Ovary (tissue), 7 donors: ENCODE measurements at regions not wholly inside any gene's neighbourhood (a gene's known extent, or its start where the extent isn't known, plus 50 kb on each side); places are given as distances from the start of the nearest gene placed in this dataset.

Experiments used
- DNase-seq, 5 donors: peaks; one replicate each; pipeline ENCODE4 v3.0.0-alpha.2; 2019 to 2020
- H3K27ac ChIP-seq, 2 donors: fragments of 200-600 bp; one replicate each; pipeline versions ENCODE4 v1.5.1 to v1.8.0; 2019 to 2022
- H3K27me3 ChIP-seq: fragments of 200-600 bp; one replicate; pipeline ENCODE4 v1.8.0; 2022
- H3K36me3 ChIP-seq: fragments of 200-600 bp; sonication (generic); one replicate; pipeline ENCODE4 v1.5.1; 2019
- H3K4me1 ChIP-seq: one replicate; pipeline ENCODE4 v1.8.1; 2013; ENCODE audit warnings: mild to moderate bottlenecking, moderate library complexity; ENCODE audit not compliant: insufficient read depth
- H3K4me3 ChIP-seq: fragments of 200-600 bp; sonication (generic); one replicate; pipeline ENCODE4 v1.5.1; 2017
- H3K9me3 ChIP-seq, 2 donors: fragments of 200-600 bp in 1 of 2; sonication (generic) in 1 of 2; one replicate each; pipeline versions ENCODE4 v1.5.1 to v1.8.1; 2013 to 2019; ENCODE audit warnings: mild to moderate bottlenecking in 1 of 2, moderate library complexity in 1 of 2
- EP300 ChIP-seq: sonication (generic); formaldehyde crosslinking; IDR thresholded peaks from one replicate; pipeline ENCODE4 v1.6.1; 2017; ENCODE audit warnings: antibody characterized with exemption
- POLR2A ChIP-seq: fragments of 450-650 bp; IDR thresholded peaks from one replicate; pipeline ENCODE4 v1.6.1; 2017; ENCODE audit warnings: antibody characterized with exemption, mild to moderate bottlenecking, moderate library complexity
- WGBS, 3 donors: extraction: QIAGEN DNeasy Blood & Tissue Kit in 1 of 3; methylation state at CpG; one replicate each; pipeline versions ENCODE4 v1.1.5 to v1.1.7; 2013 to 2017; 5-methylcytosine and 5-hydroxymethylcytosine counted together
- intact Hi-C, 4 donors: fragments of 100-400 bp; cut with DNase I; formaldehyde crosslinking; loops; one replicate each; pipeline versions ENCODE4 v1.11.0 to v1.15.1; 2022 to 2023
- TF ChIP-seq, protein P1 (sequence below), 3 donors: fragments of 450-650 bp in 2 of 3; fragments of 200-600 bp in 1 of 3; IDR thresholded peaks; one replicate each; pipeline versions ENCODE4 v1.5.1 to v1.8.0; 2016 to 2022; ENCODE audit warnings: antibody characterized with exemption in 3 of 3, mild to moderate bottlenecking in 1 of 3
- donor health status: DM: no; HTN: no; CAD: no; lungs with moderate emphysema.
- donor health status: DM: no; HTN: no; CAD: no.
- donor health status: Bipolar disorder and iron deficiency.
- donor health status: DM: no; HTN: no; CAD: no.
- donor health status: DM: yes; HTN: yes; CAD: no.

DNA sequence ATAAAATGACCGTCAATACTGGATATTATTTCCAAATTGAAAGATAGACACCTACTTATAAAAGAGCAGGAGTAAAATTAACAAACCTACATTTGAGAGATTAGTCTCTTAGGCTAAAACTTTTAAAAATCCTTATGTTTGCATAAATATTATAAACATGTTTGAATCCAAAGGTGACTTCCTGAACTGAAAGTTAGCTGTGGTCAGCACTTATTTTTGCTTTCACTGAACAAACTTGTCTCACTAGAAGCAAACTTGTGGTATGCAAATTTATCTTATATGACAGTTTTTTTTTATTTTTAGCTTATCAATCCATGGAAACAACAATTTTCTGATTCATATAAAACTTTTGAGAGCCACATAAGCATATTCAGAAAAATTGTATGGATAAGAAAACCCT is 502.6 kb upstream of the COX7C start:
- DNase-seq, result no peak
- 93 to 96% (median 95%) methylated on average over 1 of the region's 1 CpG for WGBS, 3 donors
- Histone ChIP-seq H3K36me3 (no peaks in the 10 kb centered on the region), H3K27ac (no peak overlapping the region), H3K27me3 (peaks cover 3% of the 10 kb centered on the region), H3K4me3 (no peak overlapping the region), H3K9me3 (no peaks in the 10 kb centered on the region), H3K4me1 (no peaks in the 10 kb centered on the region)
- TF ChIP-seq, protein P1, sequence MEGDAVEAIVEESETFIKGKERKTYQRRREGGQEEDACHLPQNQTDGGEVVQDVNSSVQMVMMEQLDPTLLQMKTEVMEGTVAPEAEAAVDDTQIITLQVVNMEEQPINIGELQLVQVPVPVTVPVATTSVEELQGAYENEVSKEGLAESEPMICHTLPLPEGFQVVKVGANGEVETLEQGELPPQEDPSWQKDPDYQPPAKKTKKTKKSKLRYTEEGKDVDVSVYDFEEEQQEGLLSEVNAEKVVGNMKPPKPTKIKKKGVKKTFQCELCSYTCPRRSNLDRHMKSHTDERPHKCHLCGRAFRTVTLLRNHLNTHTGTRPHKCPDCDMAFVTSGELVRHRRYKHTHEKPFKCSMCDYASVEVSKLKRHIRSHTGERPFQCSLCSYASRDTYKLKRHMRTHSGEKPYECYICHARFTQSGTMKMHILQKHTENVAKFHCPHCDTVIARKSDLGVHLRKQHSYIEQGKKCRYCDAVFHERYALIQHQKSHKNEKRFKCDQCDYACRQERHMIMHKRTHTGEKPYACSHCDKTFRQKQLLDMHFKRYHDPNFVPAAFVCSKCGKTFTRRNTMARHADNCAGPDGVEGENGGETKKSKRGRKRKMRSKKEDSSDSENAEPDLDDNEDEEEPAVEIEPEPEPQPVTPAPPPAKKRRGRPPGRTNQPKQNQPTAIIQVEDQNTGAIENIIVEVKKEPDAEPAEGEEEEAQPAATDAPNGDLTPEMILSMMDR (IDR thresholded peaks at IDR 0.05), result no peak
- intact Hi-C loops, result no loop called here

DNA sequence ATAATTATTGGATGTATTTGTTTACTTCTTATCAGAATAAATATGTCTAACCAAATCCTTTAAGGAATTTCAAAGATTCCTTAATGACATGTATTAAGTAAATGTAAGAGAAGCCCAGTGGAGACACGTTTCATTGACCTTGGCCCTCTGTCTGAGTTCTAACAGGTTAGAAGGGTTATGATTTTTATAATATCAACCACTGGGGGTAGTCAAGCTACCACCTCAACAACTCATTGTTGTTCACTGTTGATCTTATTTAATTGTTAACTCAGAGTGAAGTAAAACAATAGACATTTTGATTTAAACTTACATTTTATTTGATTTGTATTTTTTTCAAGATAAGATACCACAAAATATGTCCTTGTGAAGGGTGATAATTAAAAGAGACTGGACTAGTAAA is 499.2 kb upstream of the COX7C start:
- H3K4me1 ChIP-seq, result no peaks in the 10 kb centered on the region
- no peaks in the 10 kb centered on the region for H3K36me3 ChIP-seq
- H3K9me3 ChIP-seq, result no peaks in the 10 kb centered on the region
- WGBS, 3 donors, result 20 to 32% (median 31%) methylated on average over 1 of the region's 1 CpG
- H3K27ac ChIP-seq, result no peak overlapping the region
- TF ChIP-seq, protein P1 (IDR thresholded peaks at IDR 0.05), result no peak
- TF ChIP-seq POLR2A (no peak), EP300 (no peak)
- H3K27me3 ChIP-seq, result peaks cover 3% of the 10 kb centered on the region
- intact Hi-C loops, result no loop called here
- H3K4me3 ChIP-seq, result no peak overlapping the region
- DNase-seq, result no peak

DNA sequence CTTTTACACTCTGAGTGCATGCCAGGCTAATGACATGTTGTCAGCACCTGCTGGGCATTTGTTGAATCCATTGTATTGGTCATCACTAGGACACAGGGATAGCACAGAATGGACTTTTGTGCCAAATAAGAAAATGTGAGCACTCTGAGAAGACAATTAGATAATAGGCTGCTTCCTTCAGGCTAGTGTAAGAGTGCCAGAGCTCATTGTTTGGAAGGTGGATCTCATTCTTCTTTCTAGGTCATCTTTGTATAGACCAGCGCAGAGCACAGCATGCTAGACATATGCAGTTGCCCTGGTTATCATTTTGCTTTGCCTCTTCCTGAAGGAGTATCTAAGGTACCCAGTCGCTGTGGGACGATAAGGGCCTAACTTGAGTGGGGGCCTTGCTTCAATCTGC is 493.4 kb upstream of the COX7C start:
- no peak overlapping the region for H3K27ac ChIP-seq
- TF ChIP-seq EP300 (no peak), POLR2A (no peak)
- TF ChIP-seq, protein P1 (IDR thresholded peaks at IDR 0.05), result no peak
- 95 to 96% (median 96%) methylated on average over 3 of the region's 3 CpGs for WGBS, 3 donors

DNA sequence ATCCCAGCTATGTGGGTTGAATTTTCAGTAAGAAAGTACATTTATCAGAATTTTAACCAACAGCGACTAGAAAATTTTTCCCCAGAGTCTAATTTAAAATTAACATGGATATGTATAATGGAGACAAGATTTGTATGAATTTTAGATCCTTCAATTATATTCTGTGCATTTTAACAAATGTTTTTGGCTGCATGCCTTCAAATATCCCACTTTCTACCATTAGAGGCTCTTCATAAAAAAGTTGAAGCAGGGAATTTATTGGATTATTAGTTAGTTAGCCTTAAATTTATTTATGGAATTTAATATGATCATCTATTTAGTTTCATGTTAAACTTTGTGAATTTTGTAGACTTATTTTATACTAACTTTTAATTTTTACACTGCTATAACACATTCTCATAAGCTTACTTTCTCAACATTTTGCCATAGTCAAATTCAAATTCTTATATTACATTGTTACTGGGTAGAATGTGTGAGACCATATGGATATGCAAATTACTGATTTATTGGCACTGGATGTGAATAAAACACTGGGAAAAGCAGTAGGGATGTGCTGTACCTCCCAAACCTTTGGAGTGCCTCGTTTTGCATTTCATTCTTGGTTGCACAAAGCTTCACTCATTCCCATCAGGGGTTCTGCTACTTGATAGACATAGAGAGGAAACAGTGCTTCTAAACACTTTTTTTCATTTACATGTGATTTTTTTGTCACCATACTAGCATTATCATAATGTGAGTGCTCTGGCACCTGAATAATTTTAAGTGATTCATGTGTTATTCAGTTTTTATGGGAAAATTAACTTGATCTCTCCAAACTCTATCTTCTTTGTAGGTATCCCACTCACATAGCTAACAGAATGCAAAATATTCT is 491.8 kb upstream of the COX7C start:
- DNase-seq, result no peak
- intact Hi-C loops, result no loop called here
- Histone ChIP-seq H3K27ac (no peak overlapping the region), H3K9me3 (no peaks in the 10 kb centered on the region), H3K36me3 (no peaks in the 10 kb centered on the region), H3K4me3 (no peak overlapping the region), H3K4me1 (no peaks in the 10 kb centered on the region), H3K27me3 (no peaks in the 10 kb centered on the region)
- TF ChIP-seq EP300 (no peak), POLR2A (no peak)
- TF ChIP-seq, protein P1 (IDR thresholded peaks at IDR 0.05), result no peak
- WGBS, 3 donors, result 64 to 78% (median 72%) methylated on average over 2 of the region's 2 CpGs

More for the DNA sequence above, 493.4 kb upstream of the COX7C start:
- no peaks in the 10 kb centered on the region for H3K36me3 ChIP-seq
- H3K27me3 ChIP-seq, result no peaks in the 10 kb centered on the region
- H3K4me3 ChIP-seq, result no peak overlapping the region
- no peaks in the 10 kb centered on the region for H3K9me3 ChIP-seq
- no peak for DNase-seq
- intact Hi-C loops, result no loop called here
- no peaks in the 10 kb centered on the region for H3K4me1 ChIP-seq
